Parathyroid adenoma (tissue), 2 donors: ENCODE measurements at regions not wholly inside any gene's neighbourhood (a gene's known extent, or its start where the extent isn't known, plus 50 kb on each side); places are given as distances from the start of the nearest gene placed in this dataset.

Experiments
- H2AFZ ChIP-seq: fragments of 300-600 bp; sonication (generic); one replicate; pipeline ENCODE4 v1.7.0; 2017; ENCODE audit warnings: antibody characterized with exemption, mild to moderate bottlenecking
- H3K27ac ChIP-seq: fragments of 300-600 bp; sonication (generic); one replicate; pipeline ENCODE4 v1.7.0; 2017
- H3K27me3 ChIP-seq: fragments of 300-600 bp; sonication (generic); one replicate; pipeline ENCODE4 v1.7.0; 2017; ENCODE audit warnings: low read length; ENCODE audit not compliant: control insufficient read depth, insufficient read depth
- H3K36me3 ChIP-seq: fragments of 300-600 bp; sonication (generic); one replicate; pipeline ENCODE4 v1.7.0; 2017; ENCODE audit warnings: low read length; ENCODE audit not compliant: control insufficient read depth, insufficient read depth
- H3K4me1 ChIP-seq: fragments of 300-600 bp; sonication (generic); one replicate; pipeline ENCODE4 v1.7.0; 2017; ENCODE audit warnings: control low read depth
- H3K4me2 ChIP-seq: fragments of 300-600 bp; sonication (generic); one replicate; pipeline ENCODE4 v1.7.0; 2017; ENCODE audit warnings: low read length
- H3K4me3 ChIP-seq: fragments of 300-600 bp; sonication (generic); one replicate; pipeline ENCODE4 v1.7.0; 2017; ENCODE audit warnings: low read depth, low read length
- H3K79me2 ChIP-seq: fragments of 300-600 bp; sonication (generic); one replicate; pipeline ENCODE4 v1.7.0; 2017; ENCODE audit warnings: control low read depth
- H3K9ac ChIP-seq: fragments of 300-600 bp; sonication (generic); one replicate; pipeline ENCODE4 v1.7.0; 2017; ENCODE audit warnings: mild to moderate bottlenecking
- H3K9me3 ChIP-seq: fragments of 300-600 bp; sonication (generic); one replicate; pipeline ENCODE4 v1.7.0; 2017; ENCODE audit warnings: low read length; ENCODE audit not compliant: control insufficient read depth
- CTCF ChIP-seq: fragments of 300-600 bp; sonication (generic); IDR thresholded peaks from one replicate; pipeline ENCODE4 v1.7.0; 2017; ENCODE audit warnings: antibody characterized with exemption, mild to moderate bottlenecking
- donor health status: primary hyperparathyroidism.

- Histone ChIP-seq H3K4me3 (no peak overlapping the region), H3K9ac (no peak overlapping the region), H3K27me3 (no peaks in the 10 kb centered on the region), H3K36me3 (no peaks in the 10 kb centered on the region), H3K4me1 (no peaks in the 10 kb centered on the region), H3K79me2 (no peaks in the 10 kb centered on the region), H3K27ac (no peak overlapping the region), H2AFZ (no peak overlapping the region), H3K9me3 (no peaks in the 10 kb centered on the region), H3K4me2 (no peak overlapping the region)
- TF ChIP-seq CTCF = no peak
Measured at GRCh38 chr16:35207059-35207999, 1747.9 kb downstream of the TP53TG3F start.

DNA sequence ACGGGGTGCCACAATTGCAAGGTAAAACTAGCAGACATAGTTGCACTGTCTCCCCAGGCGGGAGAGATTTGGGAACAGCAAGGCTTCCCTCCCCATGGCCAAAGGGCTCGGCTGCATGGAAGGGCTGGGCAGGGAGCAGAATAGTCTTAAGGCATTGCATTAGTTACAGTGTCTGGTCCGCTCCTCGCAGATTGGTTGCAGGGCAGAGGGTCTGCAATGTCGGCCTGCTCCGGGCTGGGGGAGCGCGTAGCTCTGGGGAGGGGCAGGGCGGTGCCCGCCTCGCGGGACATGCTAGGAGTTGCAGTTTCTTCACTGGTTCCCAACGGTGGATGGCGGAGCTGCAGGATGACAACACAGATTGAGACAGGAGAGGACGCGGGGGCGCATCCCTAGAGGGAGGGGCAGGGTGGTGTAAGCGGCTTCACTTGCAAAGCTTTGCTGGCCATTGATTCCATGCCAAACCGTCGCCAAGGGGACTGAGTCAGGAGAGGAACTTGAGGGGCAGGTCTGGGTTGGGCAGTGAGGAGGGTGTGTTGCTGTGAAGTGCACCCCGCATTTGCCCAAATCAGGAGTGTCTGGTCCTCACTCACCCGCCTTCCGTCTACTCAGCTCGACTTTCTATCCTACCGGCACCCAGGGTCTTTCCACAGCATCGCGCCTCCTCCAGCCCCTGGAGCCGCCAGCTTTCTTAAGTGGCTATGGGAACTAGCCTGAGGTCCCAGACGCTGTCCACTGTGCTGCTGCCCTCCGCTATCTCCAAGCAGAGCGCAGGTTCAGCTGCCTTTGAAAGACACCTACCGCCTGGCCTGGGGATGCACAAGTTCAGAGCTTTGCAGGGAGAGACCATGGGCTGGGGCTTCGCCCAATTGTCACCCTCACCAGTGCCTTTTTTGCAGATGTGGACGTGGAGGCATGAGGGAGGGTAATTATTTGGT lies 1748.9 kb downstream of the TP53TG3F start:
- Histone ChIP-seq H3K36me3 (no peaks in the 10 kb centered on the region), H3K4me2 (no peak overlapping the region), H3K27ac (no peak overlapping the region), H3K79me2 (no peaks in the 10 kb centered on the region), H3K9ac (no peak overlapping the region), H3K27me3 (no peaks in the 10 kb centered on the region), H2AFZ (no peak overlapping the region), H3K4me3 (no peak overlapping the region), H3K4me1 (no peaks in the 10 kb centered on the region), H3K9me3 (no peaks in the 10 kb centered on the region)
- TF ChIP-seq CTCF = no peak

DNA sequence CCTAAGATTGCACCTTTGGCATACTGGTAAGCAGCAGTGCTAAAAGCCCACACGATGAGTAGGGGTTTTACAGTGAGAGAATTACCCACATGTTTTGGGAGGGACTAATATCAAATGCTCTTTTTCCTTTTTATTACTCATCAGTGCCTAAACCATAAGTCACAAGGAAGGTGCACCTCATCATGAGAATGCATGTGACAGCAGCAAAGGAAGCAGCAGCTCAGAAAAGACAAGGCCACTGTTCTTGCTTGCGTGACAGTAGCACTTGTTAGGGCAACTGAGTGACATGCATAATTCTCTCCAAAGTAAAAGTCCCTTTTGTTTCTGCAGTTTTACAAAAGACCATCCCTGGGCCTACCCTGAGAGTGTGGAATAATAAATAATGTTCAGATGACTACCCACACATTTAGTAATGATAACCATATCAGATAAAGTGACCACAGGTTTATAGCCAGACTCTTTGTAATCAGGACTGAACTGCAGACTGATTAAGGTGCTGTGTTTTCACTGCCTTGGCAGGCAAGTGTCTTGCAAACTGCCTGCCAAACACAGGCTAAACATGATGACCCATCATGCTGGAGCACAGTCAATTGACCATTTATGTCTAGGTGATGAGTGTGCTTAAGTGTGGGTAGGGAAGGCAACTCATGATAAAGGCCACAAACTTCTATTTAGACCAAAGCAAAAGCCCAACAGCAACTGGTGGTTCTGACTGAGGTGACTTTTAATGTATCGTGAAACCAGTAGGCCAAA lies 1751.4 kb downstream of the TP53TG3F start:
- no peak for TF ChIP-seq CTCF
- Histone ChIP-seq H3K9ac (no peak overlapping the region), H3K79me2 (no peaks in the 10 kb centered on the region), H2AFZ (no peak overlapping the region), H3K9me3 (no peaks in the 10 kb centered on the region), H3K4me1 (no peaks in the 10 kb centered on the region), H3K36me3 (no peaks in the 10 kb centered on the region), H3K27me3 (no peaks in the 10 kb centered on the region), H3K4me2 (no peak overlapping the region), H3K27ac (no peak overlapping the region), H3K4me3 (no peak overlapping the region)

DNA sequence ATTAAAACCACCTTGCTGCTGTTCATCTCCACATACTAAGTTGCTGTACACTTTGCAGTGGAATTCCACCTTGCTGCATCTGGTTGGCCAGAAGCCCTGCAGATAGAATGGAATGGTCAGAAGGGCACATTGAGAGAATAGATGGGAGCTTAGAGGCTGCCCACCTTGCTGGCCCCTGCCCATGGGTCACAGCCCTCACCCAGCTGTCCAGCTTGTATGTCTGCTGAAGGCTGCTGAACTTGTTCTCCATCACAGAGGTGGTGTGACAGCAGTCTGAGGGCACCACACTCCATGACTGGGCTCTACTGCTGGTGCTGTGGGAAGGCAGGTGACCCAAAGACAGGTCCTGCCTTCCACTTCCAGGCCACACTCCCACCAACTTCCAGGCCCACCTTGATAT lies 1755.4 kb downstream of the TP53TG3F start:
- no peak overlapping the region for H3K4me2 ChIP-seq
- TF ChIP-seq CTCF = no peak
- H2AFZ ChIP-seq = no peak overlapping the region
- H3K9me3 ChIP-seq = no peaks in the 10 kb centered on the region
- no peak overlapping the region for H3K27ac ChIP-seq
- H3K9ac ChIP-seq = no peak overlapping the region
- no peaks in the 10 kb centered on the region for H3K27me3 ChIP-seq
- no peaks in the 10 kb centered on the region for H3K4me1 ChIP-seq
- H3K36me3 ChIP-seq = no peaks in the 10 kb centered on the region
- H3K4me3 ChIP-seq = no peak overlapping the region
- H3K79me2 ChIP-seq = no peaks in the 10 kb centered on the region
